Activated T-helper 2 cell treated with anti-CD3 and anti-CD28 coated beads, Interferon-gamma antibody, Interleukin-2, Interleukin-4, amounts not matched to agents 10 μg/mL and 5 μg/mL and 100 μg/mL, durations not matched to agents 14 hours and 24 hours and 36 hours (primary cell): ENCODE measurements at regions not wholly inside any gene's neighbourhood (a gene's known extent, or its start where the extent isn't known, plus 50 kb on each side); places are given as distances from the start of the nearest gene placed in this dataset.
"Not testable (repeated sequence)": the region's sequence is repeated elsewhere in the genome, so short reads cannot be mapped to it uniquely, and the experiment has no call there.

Source experiments
- DNase-seq: peaks from one replicate; pipeline ENCODE4 v3.0.0; 2021; ENCODE audit warnings: low spot score
- H3K27ac Mint-ChIP-seq: one replicate; pipeline ENCODE4 v1.8.0; 2021; ENCODE audit warnings: mixed read lengths
- H3K27me3 Mint-ChIP-seq: one replicate; pipeline ENCODE4 v1.8.0; 2021; ENCODE audit warnings: low read depth, mixed read lengths
- H3K36me3 Mint-ChIP-seq: one replicate; pipeline ENCODE4 v1.8.0; 2021; ENCODE audit warnings: low read depth, mixed read lengths
- H3K4me1 Mint-ChIP-seq: one replicate; pipeline ENCODE4 v1.8.0; 2021; ENCODE audit warnings: low read depth, mixed read lengths
- H3K4me3 Mint-ChIP-seq: one replicate; pipeline ENCODE4 v1.8.0; 2021; ENCODE audit warnings: low read depth, mild to moderate bottlenecking, moderate library complexity, mixed read lengths
- H3K9me3 Mint-ChIP-seq: one replicate; pipeline ENCODE4 v1.8.0; 2021; ENCODE audit warnings: mixed read lengths
- intact Hi-C: fragments of 100-400 bp; cut with micrococcal nuclease; formaldehyde crosslinking; loops from one replicate; pipeline ENCODE4 v1.15.1; 2023

DNA sequence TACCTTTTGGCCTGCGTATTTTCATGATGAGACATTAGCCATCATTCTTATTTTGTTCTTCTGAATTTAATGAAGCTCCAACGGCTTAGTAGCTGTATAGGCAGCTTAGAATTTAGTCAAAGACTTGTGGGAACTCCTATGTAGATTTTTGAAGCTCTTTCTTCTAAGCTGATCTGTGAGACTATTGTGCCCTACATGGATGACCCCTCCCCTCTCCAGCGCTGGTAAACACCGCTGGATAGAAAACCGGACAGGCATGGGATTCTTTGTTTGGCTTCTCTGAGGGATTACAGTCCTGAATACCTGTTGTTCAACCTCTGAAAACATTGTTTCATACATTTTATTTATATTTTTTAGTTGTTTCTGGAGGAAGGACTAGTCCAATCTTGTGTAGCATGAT is 1353.4 kb downstream of the GRIK2 start:
- Mint-ChIP-seq H3K4me1 (no peaks in the 10 kb centered on the region), H3K4me3 (no peak overlapping the region), H3K36me3 (no peaks in the 10 kb centered on the region), H3K9me3 (no peaks in the 10 kb centered on the region), H3K27ac (no peak overlapping the region), H3K27me3 (no peaks in the 10 kb centered on the region)
- DNase-seq = no peak
- intact Hi-C loops = no loop called here

GRCh38 chr6:102742754-102743356 is 1349.3 kb downstream of the GRIK2 start:
- intact Hi-C loops = no loop called here
- no peaks in the 10 kb centered on the region for H3K27me3 Mint-ChIP-seq
- H3K36me3 Mint-ChIP-seq = no peaks in the 10 kb centered on the region
- no peak for DNase-seq
- peaks cover 3% of the 10 kb centered on the region for H3K9me3 Mint-ChIP-seq
- no peak overlapping the region for H3K27ac Mint-ChIP-seq
- no peaks in the 10 kb centered on the region for H3K4me1 Mint-ChIP-seq
- no peak overlapping the region for H3K4me3 Mint-ChIP-seq

DNA sequence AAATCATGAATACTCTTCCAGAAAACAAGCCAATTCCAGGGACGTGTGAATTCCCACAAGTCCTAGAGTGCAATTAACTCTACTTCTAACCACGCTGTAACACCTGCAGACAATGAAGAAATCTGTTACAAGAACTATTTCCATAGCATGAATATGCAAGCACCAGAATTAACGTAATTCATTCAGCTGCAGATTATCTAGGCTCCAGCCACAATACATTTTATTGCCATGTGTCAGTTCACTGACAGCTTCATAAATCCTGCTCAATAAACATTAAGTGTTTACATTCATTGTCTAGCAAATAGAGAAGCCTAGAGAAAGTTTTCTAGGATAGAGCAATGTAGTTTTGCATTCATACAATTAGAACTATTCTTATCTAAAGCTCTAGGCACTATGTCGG is 1348.5 kb downstream of the GRIK2 start:
- no peaks in the 10 kb centered on the region for H3K27me3 Mint-ChIP-seq
- no peak overlapping the region for H3K4me3 Mint-ChIP-seq
- intact Hi-C loops = no loop called here
- no peaks in the 10 kb centered on the region for H3K36me3 Mint-ChIP-seq
- H3K4me1 Mint-ChIP-seq = no peaks in the 10 kb centered on the region
- peaks cover 3% of the 10 kb centered on the region for H3K9me3 Mint-ChIP-seq
- no peak overlapping the region for H3K27ac Mint-ChIP-seq
- DNase-seq = no peak

- Mint-ChIP-seq H3K36me3 (no peaks in the 10 kb centered on the region), H3K27me3 (no peaks in the 10 kb centered on the region), H3K4me1 (no peaks in the 10 kb centered on the region), H3K27ac (no peak overlapping the region), H3K4me3 (no peak overlapping the region), H3K9me3 (peaks cover 3% of the 10 kb centered on the region)
- no peak for DNase-seq
- intact Hi-C loops = no loop called here
Measured at GRCh38 chr6:102736941-102737368, 1343.4 kb downstream of the GRIK2 start.

- no peak for DNase-seq
- Mint-ChIP-seq H3K4me1 (no peaks in the 10 kb centered on the region), H3K27ac (no peak overlapping the region), H3K4me3 (no peak overlapping the region), H3K9me3 (peaks cover 3% of the 10 kb centered on the region), H3K27me3 (no peaks in the 10 kb centered on the region), H3K36me3 (no peaks in the 10 kb centered on the region)
- intact Hi-C loops = no loop called here
Measured at GRCh38 chr6:102732898-102733297, 1339.4 kb downstream of the GRIK2 start.

- intact Hi-C loops = not testable (repeated sequence)
Measured at GRCh38 chr6:102722086-102722485, 1328.6 kb downstream of the GRIK2 start.

GRCh38 chr6:102717737-102718456 is 1324.4 kb downstream of the GRIK2 start:
- DNase-seq = no peak
- no peaks in the 10 kb centered on the region for H3K36me3 Mint-ChIP-seq
- H3K4me1 Mint-ChIP-seq = no peaks in the 10 kb centered on the region
- H3K9me3 Mint-ChIP-seq = no peaks in the 10 kb centered on the region
- no peak overlapping the region for H3K4me3 Mint-ChIP-seq
- H3K27me3 Mint-ChIP-seq = no peaks in the 10 kb centered on the region
- intact Hi-C loops = no loop called here
- H3K27ac Mint-ChIP-seq = no peak overlapping the region

More at GRCh38 chr6:102722086-102722485, 1328.6 kb downstream of the GRIK2 start:
- H3K27me3 Mint-ChIP-seq, H3K27ac Mint-ChIP-seq, H3K36me3 Mint-ChIP-seq, H3K4me3 Mint-ChIP-seq, H3K9me3 Mint-ChIP-seq, H3K4me1 Mint-ChIP-seq, DNase-seq: not testable (repeated sequence)

DNA sequence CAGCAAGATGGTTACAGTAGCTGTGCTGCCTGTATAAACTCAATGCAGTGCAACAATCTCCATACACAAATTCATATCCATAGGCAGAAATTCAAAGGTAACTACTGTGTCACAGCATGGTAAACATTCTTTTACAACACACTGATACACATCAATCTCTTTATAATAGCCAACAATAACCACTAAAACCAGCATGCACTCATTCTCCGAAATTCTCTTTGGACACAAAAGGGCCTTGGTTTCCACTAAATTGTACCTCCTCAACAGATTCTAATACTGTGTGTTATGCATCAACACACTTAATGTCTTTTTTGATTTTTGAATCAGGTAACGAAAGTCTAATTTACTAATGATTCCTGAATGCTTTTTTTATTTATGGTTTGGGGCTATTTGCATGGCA is 1323.7 kb downstream of the GRIK2 start:
- H3K36me3 Mint-ChIP-seq = no peaks in the 10 kb centered on the region
- no peak overlapping the region for H3K4me3 Mint-ChIP-seq
- DNase-seq = no peak
- H3K27ac Mint-ChIP-seq = no peak overlapping the region
- no peaks in the 10 kb centered on the region for H3K9me3 Mint-ChIP-seq
- no peaks in the 10 kb centered on the region for H3K27me3 Mint-ChIP-seq
- H3K4me1 Mint-ChIP-seq = no peaks in the 10 kb centered on the region
- intact Hi-C loops = no loop called here

- Mint-ChIP-seq H3K4me3 (no peak overlapping the region), H3K36me3 (no peaks in the 10 kb centered on the region), H3K27me3 (no peaks in the 10 kb centered on the region)
Measured at GRCh38 chr6:102701019-102701418, 1307.5 kb downstream of the GRIK2 start.

DNA sequence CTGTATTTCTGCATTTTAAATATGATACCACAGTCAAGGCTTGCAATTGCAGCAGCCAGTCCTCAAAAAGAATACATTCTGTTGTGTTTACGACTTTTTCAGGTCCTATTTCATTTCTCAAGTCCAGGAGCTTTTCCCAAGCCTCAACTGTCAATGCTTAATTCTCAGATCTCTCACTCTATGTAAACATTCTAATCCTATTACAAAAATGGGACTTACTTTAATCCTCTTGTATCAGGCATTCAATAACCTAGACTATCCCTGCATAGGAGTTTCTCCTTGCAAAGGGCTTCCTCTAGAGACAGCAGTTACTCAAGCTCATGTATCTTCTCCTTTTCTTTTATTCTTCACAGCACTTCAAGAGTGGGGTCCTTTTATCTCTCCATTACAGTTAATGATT is 1293.0 kb downstream of the GRIK2 start:
- intact Hi-C loops = no loop called here
- DNase-seq = no peak
- peaks cover 9% of the 10 kb centered on the region for H3K9me3 Mint-ChIP-seq
- H3K4me3 Mint-ChIP-seq = no peak overlapping the region
- H3K27ac Mint-ChIP-seq = no peak overlapping the region
- no peaks in the 10 kb centered on the region for H3K4me1 Mint-ChIP-seq
- H3K36me3 Mint-ChIP-seq = no peaks in the 10 kb centered on the region
- no peaks in the 10 kb centered on the region for H3K27me3 Mint-ChIP-seq

More at GRCh38 chr6:102701019-102701418, 1307.5 kb downstream of the GRIK2 start:
- intact Hi-C loops = no loop called here
- Mint-ChIP-seq H3K27ac (no peak overlapping the region), H3K4me1 (no peaks in the 10 kb centered on the region), H3K9me3 (peaks cover 6% of the 10 kb centered on the region)
- DNase-seq = no peak

DNA sequence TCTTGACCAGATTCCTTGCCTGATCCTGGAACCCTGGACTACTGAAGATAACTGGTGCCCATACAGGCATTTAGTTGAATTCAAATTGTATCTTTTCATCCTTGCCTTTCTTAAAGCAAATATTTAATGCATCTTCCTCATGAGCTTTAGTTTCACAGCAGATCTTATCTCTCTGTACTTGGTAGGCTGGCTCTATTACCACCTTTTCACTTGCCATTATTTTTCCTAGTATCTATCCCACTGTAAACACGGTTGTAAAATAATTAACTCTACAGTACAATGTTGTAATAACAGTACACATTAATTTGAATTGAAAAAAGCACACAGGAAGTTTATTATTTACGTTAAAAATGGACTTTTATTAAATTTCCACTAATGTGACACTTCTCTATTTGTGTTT is 1286.9 kb downstream of the GRIK2 start:
- Mint-ChIP-seq H3K27me3 (no peaks in the 10 kb centered on the region), H3K36me3 (no peaks in the 10 kb centered on the region), H3K9me3 (no peaks in the 10 kb centered on the region), H3K4me1 (no peaks in the 10 kb centered on the region), H3K27ac (no peak overlapping the region), H3K4me3 (no peak overlapping the region)
- no peak for DNase-seq
- intact Hi-C loops = no loop called here

DNA sequence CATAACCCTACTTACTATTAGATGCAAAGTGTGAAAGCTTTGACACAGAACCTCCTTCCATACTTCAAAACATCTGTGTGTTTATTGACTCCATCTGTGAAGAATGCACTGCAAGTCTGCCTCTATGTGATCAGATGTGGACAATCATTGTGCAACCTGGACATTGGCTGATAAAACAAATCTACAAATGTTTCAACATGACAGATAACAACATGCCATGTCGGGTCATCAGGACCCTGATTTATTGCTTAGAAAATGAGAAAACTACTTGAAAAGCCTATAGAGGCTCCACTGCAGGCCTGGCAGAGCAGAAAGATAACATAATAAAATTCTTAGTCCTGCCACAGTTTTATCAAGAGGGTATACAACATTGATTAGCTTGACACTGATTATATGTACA is 1286.4 kb downstream of the GRIK2 start:
- Mint-ChIP-seq H3K9me3 (no peaks in the 10 kb centered on the region), H3K27me3 (no peaks in the 10 kb centered on the region)
- intact Hi-C loops = no loop called here

DNA sequence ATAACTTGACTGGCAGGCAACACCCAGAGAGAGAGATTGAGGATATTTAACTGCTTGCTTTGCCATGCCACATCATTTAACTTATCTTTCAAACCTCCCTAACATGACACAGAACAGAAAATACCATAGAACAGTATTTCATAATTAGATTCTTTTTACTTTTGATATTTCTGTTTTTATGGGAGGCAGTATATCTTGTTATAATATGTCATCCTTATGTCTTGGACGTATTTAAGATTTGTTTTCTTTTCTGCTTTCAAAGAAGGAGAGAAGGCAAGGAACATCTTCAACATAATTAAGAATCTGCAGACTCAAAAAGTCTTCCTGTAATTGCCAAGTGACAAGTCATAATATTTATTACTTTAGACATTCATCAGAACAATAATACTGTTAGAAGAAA is 1283.7 kb downstream of the GRIK2 start:
- DNase-seq = no peak
- Mint-ChIP-seq H3K27ac (no peak overlapping the region), H3K9me3 (no peaks in the 10 kb centered on the region), H3K27me3 (no peaks in the 10 kb centered on the region), H3K4me3 (no peak overlapping the region), H3K36me3 (no peaks in the 10 kb centered on the region), H3K4me1 (no peaks in the 10 kb centered on the region)
- intact Hi-C loops = no loop called here

More for the DNA sequence above, 1286.4 kb downstream of the GRIK2 start:
- no peak overlapping the region for H3K4me3 Mint-ChIP-seq
- DNase-seq = no peak
- no peaks in the 10 kb centered on the region for H3K36me3 Mint-ChIP-seq
- no peaks in the 10 kb centered on the region for H3K4me1 Mint-ChIP-seq
- no peak overlapping the region for H3K27ac Mint-ChIP-seq
